PFSK-1 (cell line): ENCODE measurements at regions not wholly inside any gene's neighbourhood (a gene's known extent, or its start where the extent isn't known, plus 50 kb on each side); places are given as distances from the start of the nearest gene placed in this dataset.

Experiments used
- FOXP2 ChIP-seq: optimal IDR thresholded peaks from 2 replicates; pipeline ENCODE3; 2011; ENCODE audit warnings: borderline replicate concordance, control low read depth, inconsistent platforms; ENCODE audit not compliant: insufficient read depth; ENCODE audit errors: extremely low read length, extremely low read depth
- POLR2AphosphoS5 ChIP-seq: IDR thresholded peaks from 2 replicates; pipeline ENCODE4 v1.6.1; 2012; ENCODE audit warnings: low read depth, mild to moderate bottlenecking, control low read depth, low read length, moderate library complexity
- REST ChIP-seq, 2 experiments: IDR thresholded peaks; 2 replicates each; pipeline versions ENCODE4 v1.6.1 to v1.8.0; 2011 to 2012; ENCODE audit warnings: low read depth in 2 of 2, low read length in 2 of 2, control low read depth in 1 of 2, inconsistent platforms in 1 of 2, mild to moderate bottlenecking in 1 of 2, moderate library complexity in 1 of 2; ENCODE audit not compliant: insufficient read depth in 1 of 2
- SIN3A ChIP-seq: IDR thresholded peaks from 2 replicates; pipeline ENCODE4 v1.6.1; 2012; ENCODE audit warnings: mild to moderate bottlenecking, low read length, moderate library complexity, borderline replicate concordance; ENCODE audit not compliant: insufficient read depth
- TAF1 ChIP-seq: IDR thresholded peaks from 2 replicates; pipeline ENCODE4 v1.6.1; 2012; ENCODE audit warnings: low read length, control low read depth, borderline replicate concordance; ENCODE audit not compliant: insufficient read depth

DNA sequence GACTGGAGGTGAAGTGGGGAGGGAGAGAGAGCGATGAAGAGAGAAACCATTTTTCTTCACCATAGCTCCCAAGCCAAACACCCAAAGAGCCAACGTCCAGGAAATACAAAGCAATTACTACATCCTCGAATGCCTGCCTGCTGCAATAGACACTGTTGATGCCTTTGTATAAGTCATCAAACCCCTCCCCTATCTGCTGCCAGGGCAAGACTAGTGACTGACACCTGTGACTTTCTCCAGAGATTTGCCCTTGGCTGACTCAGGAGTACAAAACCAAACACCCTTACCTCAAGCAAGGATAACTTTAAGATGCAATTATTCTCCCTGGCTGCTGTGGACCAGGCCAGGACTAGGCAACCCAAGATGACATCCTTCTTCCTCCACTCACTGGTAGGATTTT is 81.8 kb upstream of the RASA1 start:
- no peak for TF ChIP-seq POLR2AphosphoS5
- no peak for TF ChIP-seq FOXP2
- TF ChIP-seq REST (IDR thresholded peaks at IDR 0.05; ENCODE audit: insufficient read depth in 1 of 2, low read depth in 2 of 2, low read length in 2 of 2): no peak
- TF ChIP-seq SIN3A: no peak
- no peak for TF ChIP-seq TAF1

GRCh38 chr5:87188391-87188790 is 79.3 kb upstream of the RASA1 start:
- TF ChIP-seq POLR2AphosphoS5 (no peak), TAF1 (no peak), REST (IDR thresholded peaks at IDR 0.05; ENCODE audit: insufficient read depth in 1 of 2, low read depth in 2 of 2, low read length in 2 of 2) (no peak), FOXP2 (no peak), SIN3A (no peak)

DNA sequence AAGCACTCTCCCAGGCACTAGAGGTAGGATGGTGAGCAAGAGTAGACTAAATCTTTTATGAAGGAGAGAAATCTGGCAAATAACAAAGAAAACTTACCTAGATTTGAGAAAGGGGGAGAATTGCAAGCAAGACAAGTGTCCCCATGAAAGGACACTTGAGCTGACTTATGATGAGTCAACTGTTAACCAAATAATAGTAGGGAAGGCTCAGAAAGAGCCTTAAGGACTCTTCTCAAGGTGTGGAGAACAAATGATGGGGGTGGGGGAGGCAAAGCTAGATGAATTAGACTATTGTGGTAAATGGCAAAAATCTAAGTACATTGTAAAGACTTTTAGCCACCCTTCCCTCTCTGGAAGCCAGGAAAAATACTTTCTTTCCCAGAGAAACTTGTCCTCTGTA is 77.6 kb upstream of the RASA1 start:
- no peak for TF ChIP-seq REST (IDR thresholded peaks at IDR 0.05; ENCODE audit: insufficient read depth in 1 of 2, low read depth in 2 of 2, low read length in 2 of 2)
- no peak for TF ChIP-seq TAF1

DNA sequence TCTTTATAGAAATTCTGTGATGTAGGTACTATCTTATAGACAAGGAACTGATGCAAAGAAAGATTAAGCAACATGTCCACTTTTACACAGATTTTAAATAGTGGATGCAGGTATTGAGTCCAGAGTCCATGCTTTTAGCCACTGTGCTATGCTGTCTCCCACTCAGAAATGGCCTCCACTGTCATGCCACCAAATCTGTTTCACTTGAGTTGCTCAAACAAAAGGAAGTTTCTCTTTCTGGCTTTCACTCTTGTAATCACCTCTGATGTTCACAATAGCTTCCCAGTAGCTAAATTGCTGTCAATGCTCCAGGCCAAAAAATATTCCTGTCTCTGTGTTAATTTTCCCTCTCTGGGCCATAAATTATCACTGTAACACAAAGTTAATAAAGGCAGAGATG is 77.0 kb upstream of the RASA1 start:
- TF ChIP-seq FOXP2: no peak
- no peak for TF ChIP-seq POLR2AphosphoS5
- no peak for TF ChIP-seq SIN3A
- TF ChIP-seq TAF1: no peak
- no peak for TF ChIP-seq REST (IDR thresholded peaks at IDR 0.05; ENCODE audit: insufficient read depth in 1 of 2, low read depth in 2 of 2, low read length in 2 of 2)

DNA sequence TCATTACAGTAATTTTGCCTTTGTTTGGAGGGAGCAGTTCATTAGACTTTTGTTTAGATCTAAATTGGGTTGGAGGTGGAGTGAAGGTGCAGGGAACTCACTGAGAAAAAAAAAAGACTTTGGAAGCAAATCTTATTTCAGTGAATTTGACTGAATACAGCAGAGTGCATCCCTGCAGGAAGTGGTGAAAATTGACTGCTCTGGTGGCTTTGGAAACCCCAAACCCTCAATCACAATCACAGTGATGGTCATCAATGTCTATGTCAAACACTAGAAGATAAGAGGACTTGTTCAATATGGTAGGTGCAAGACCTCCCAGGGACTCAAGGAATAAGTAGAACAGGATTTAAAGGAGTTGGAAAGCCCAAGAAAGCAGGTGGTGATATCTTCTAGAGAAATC is 76.0 kb upstream of the RASA1 start:
- TF ChIP-seq POLR2AphosphoS5 (no peak), SIN3A (no peak), TAF1 (no peak), REST (IDR thresholded peaks at IDR 0.05; ENCODE audit: insufficient read depth in 1 of 2, low read depth in 2 of 2, low read length in 2 of 2) (no peak), FOXP2 (no peak)
